HG02642 (cell line): ENCODE measurements at regions not wholly inside any gene's neighbourhood (a gene's known extent, or its start where the extent isn't known, plus 50 kb on each side); places are given as distances from the start of the nearest gene placed in this dataset.

Source experiments
- ATAC-seq: cut with Tn5 transposase; IDR thresholded peaks from one replicate; pipeline ENCODE4 v1.9.1; 2021; ENCODE audit warnings: mild to moderate bottlenecking; ENCODE audit not compliant: unreplicated experiment, poor library complexity

- ATAC-seq, result no peak
These were observed 104.7 kb upstream of the CARD18 start for GRCh38 chr11:105244160-105244825.

- ATAC-seq, result no peak
These were observed 101.6 kb upstream of the CARD18 start for GRCh38 chr11:105241136-105241535.

GRCh38 chr11:105236664-105237063 lies 97.1 kb upstream of the CARD18 start:
- no peak for ATAC-seq

GRCh38 chr11:105233285-105233684 lies 93.7 kb upstream of the CARD18 start:
- ATAC-seq, result no peak

GRCh38 chr11:105232021-105232420 lies 92.5 kb upstream of the CARD18 start:
- ATAC-seq, result no peak

GRCh38 chr11:105230586-105230985 lies 91.0 kb upstream of the CARD18 start:
- no peak for ATAC-seq

GRCh38 chr11:105229761-105230160 lies 90.2 kb upstream of the CARD18 start:
- no peak for ATAC-seq

GRCh38 chr11:105229257-105229656 lies 89.7 kb upstream of the CARD18 start:
- no peak for ATAC-seq

- no peak for ATAC-seq
These were observed 87.8 kb upstream of the CARD18 start for GRCh38 chr11:105227363-105227762.

GRCh38 chr11:105226766-105227165 lies 87.2 kb upstream of the CARD18 start:
- no peak for ATAC-seq

- ATAC-seq, result no peak
These were observed 86.5 kb upstream of the CARD18 start for GRCh38 chr11:105226091-105226490.

- ATAC-seq, result no peak
These were observed 85.1 kb upstream of the CARD18 start for GRCh38 chr11:105224482-105225253.

GRCh38 chr11:105220121-105220520 lies 80.6 kb upstream of the CARD18 start:
- ATAC-seq, result no peak

GRCh38 chr11:105219670-105220069 lies 80.1 kb upstream of the CARD18 start:
- ATAC-seq, result no peak

- ATAC-seq, result no peak
These were observed 79.7 kb upstream of the CARD18 start for GRCh38 chr11:105219269-105219668.

GRCh38 chr11:105215528-105215927 lies 76.0 kb upstream of the CARD18 start:
- ATAC-seq, result no peak

GRCh38 chr11:105211806-105212554 lies 72.4 kb upstream of the CARD18 start:
- no peak for ATAC-seq

- no peak for ATAC-seq
These were observed 68.5 kb upstream of the CARD18 start for GRCh38 chr11:105208019-105208418.

- no peak for ATAC-seq
These were observed 67.1 kb upstream of the CARD18 start for GRCh38 chr11:105206633-105207032.

- no peak for ATAC-seq
These were observed 65.1 kb upstream of the CARD18 start for GRCh38 chr11:105204636-105205035.

GRCh38 chr11:105203569-105204240 lies 64.1 kb upstream of the CARD18 start:
- ATAC-seq, result no peak
